KOPT-K1 (cell line): ENCODE measurements at regions not wholly inside any gene's neighbourhood (a gene's known extent, or its start where the extent isn't known, plus 50 kb on each side); places are given as distances from the start of the nearest gene placed in this dataset.

Source experiments
- H3K27ac ChIP-seq: fragments of 200-600 bp; sonication (generic); 2 replicates; pipeline ENCODE4 v1.5.1; 2016; ENCODE audit warnings: antibody characterized with exemption, mild to moderate bottlenecking, low read depth, low read length; ENCODE audit not compliant: poor library complexity, severe bottlenecking
- H3K36me3 ChIP-seq: fragments of 200-600 bp; sonication (generic); 2 replicates; pipeline ENCODE4 v1.5.1; 2017; ENCODE audit warnings: antibody characterized with exemption, mild to moderate bottlenecking, low read length, moderate library complexity; ENCODE audit not compliant: insufficient read depth
- H3K9me3 ChIP-seq: fragments of 200-600 bp; sonication (generic); 2 replicates; pipeline ENCODE4 v1.5.1; 2017; ENCODE audit warnings: antibody characterized with exemption, low read length, mild to moderate bottlenecking; ENCODE audit not compliant: insufficient read depth, poor library complexity, severe bottlenecking

DNA sequence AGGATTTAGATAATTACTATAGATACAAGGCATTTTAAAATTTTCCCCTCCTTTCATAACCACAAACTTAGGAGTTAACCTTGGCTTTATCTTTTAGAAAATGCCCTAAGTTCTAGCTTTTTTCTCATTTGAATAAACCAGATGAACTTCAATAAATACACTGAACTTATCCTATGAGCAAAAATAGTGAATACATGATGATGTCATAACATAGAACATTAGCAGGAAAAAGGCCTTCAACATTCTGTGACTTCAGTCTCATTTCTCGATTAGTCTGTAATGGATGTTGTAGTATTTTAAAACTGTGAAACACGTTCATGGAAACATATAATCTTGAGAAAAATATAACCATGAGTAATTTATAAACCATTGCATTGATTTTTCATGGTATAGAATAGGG, 550.7 kb downstream of the PKHD1 start:
- Histone ChIP-seq H3K9me3 (no peaks in the 10 kb centered on the region), H3K36me3 (no peaks in the 10 kb centered on the region), H3K27ac (no peak overlapping the region)

DNA sequence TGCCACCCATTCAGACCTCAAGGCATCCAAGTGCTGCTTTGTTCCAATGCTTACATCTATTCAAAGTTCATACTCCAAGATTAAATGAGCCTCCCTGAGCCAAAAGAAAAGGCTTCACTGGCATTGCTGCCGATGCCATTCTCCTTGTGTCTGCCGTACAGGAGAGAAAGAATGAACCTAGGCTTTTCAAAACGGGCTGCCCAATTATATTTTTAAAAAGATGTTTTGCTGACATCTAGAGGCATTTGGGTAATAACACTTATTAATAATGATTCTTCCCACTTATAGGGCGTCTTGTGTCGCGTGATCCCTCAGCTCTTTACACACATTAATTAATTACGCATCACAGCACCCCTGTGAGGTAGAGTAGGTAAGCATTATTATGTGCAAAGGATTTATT, 545.6 kb downstream of the PKHD1 start:
- no peak overlapping the region for H3K27ac ChIP-seq
- no peaks in the 10 kb centered on the region for H3K36me3 ChIP-seq
- H3K9me3 ChIP-seq, result no peaks in the 10 kb centered on the region

DNA sequence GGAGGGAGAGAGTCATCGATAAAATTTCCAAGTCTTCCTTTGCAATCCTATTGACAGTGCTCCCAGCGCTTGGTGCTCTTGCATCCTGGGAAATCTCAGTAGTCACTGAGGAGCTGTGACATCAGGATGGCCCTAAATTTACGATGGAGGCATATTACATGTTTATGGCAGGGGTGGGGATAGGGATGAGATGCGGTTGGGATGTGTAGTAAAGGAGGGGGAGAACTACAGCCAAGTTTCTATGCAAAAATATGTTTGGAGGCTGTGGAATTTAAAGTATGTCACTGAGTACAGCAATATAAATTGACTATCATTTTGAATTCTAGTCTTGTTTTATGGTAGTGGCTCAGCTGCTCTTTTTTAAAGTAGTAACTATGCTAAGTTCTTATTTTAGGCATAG, 544.9 kb downstream of the PKHD1 start:
- no peaks in the 10 kb centered on the region for H3K36me3 ChIP-seq
- H3K27ac ChIP-seq, result no peak overlapping the region
- no peaks in the 10 kb centered on the region for H3K9me3 ChIP-seq

DNA sequence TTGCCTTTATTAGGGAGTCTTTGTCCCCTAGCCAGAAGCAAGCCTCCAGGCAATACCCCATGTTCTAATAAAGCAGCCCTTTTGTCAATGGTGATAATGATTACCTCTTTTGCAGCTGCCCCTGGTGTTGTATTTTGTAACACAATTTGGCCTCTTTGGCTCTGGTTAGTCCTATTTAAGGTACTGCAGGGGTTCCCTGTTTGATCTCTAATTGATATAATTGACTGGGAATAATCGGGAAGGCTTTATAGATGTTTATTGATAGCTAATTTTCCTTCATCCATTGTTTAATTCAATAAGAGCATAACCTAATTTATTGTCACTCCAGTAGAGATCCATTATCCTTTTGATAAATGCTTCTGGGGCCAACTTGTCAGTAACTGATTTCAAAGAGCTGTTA, 537.2 kb downstream of the PKHD1 start:
- Histone ChIP-seq H3K27ac (no peak overlapping the region), H3K36me3 (no peaks in the 10 kb centered on the region), H3K9me3 (no peaks in the 10 kb centered on the region)

DNA sequence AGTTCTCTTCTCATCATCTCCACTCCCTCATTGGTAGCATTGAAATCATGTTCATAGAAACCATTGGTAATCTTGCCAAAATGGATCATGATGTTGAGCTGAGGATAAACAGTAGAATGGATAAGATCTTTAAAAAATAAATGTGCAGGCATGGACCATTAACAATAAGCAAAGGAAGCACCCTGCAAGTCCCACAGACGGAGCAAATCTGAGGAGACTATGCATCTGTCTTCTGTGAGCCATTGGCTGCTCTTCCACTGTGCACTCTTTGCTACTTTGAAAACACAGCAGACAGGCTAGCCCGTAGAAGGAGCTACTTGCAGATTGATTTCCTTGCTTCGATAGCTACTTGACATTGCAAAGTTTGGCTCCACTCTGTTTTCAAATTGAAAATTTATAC, 535.0 kb downstream of the PKHD1 start:
- H3K27ac ChIP-seq, result no peak overlapping the region
- no peaks in the 10 kb centered on the region for H3K36me3 ChIP-seq

DNA sequence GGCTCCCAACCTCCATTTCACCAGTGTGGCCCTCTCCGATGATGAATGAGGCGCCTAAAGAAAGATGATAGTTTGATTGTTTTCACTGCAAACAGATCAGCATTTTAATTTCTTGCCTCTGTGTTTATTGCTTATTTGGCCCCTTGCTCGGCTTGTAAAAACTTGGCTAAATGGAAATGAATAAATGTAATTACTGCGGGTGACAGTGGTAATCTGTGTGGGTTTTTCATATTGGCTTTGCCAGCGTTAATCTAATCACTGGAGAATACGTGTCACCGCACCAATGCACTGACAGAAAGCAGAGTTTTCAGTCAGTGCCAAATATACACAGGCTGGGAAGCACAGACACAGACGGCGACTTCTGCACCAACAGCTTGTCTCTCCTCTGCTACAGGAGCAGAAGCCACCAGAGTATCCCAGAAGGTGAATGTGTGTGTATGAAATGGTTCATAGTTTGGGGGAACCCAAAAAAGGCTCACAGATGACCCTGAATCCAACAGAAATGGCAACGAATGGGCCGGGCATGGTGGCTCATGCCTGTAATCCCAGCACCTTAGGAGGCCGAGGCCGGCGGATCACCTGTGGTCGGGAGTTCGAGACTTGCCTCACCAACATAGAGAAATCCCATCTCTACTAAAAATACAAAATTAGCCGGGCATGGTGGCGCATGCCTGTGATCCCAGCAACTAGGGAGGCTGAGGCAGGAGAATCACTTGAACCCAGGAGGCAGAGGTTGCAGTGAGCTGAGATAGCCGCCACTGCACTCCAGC, 534.0 kb downstream of the PKHD1 start:
- H3K27ac ChIP-seq, result no peak overlapping the region
- no peaks in the 10 kb centered on the region for H3K9me3 ChIP-seq
- H3K36me3 ChIP-seq, result no peaks in the 10 kb centered on the region

More for the DNA sequence above, 535.0 kb downstream of the PKHD1 start:
- H3K9me3 ChIP-seq, result no peaks in the 10 kb centered on the region

DNA sequence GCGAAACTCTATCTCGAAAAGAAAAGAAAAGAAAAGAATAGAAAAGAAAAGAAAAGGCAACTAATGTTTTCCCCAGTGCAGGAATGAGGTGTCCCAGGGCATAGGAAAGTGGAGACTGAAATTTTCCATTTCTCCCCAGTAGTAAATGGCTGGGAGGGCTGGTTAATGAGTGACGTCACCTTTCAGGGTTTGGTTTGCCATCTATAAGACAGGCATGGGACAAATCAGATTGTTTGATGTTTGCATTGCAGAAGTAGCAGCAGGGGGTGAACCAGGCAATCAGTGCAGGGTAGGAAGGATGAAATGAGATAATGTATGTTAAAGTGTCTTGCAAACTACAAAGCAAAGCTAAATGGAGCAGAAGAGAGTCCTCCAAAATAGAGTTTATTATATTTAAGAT, 533.4 kb downstream of the PKHD1 start:
- H3K36me3 ChIP-seq, result no peaks in the 10 kb centered on the region
- H3K27ac ChIP-seq, result no peak overlapping the region
- H3K9me3 ChIP-seq, result no peaks in the 10 kb centered on the region

DNA sequence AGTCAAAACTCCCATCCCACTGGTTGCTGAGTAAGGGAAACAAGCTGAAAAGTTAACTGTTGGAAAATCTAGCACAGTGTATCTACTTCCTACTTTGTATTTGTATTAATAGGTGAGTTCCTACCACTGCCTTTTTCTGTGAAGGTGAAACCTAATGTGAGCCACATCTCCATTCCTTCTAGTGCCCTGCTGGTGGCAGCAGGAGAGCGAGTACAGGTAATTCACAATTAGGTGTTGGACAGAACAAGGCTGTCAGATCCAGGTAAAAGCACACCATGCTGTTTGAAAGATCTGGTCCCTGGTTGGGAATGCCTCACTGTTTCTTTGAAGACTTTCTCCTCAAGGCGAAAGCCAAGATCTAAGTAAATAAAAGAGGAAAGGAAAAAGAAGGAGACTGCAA, 528.4 kb downstream of the PKHD1 start:
- Histone ChIP-seq H3K36me3 (no peaks in the 10 kb centered on the region), H3K9me3 (peaks cover 7% of the 10 kb centered on the region), H3K27ac (peak overlapping the region; percentile 94)

DNA sequence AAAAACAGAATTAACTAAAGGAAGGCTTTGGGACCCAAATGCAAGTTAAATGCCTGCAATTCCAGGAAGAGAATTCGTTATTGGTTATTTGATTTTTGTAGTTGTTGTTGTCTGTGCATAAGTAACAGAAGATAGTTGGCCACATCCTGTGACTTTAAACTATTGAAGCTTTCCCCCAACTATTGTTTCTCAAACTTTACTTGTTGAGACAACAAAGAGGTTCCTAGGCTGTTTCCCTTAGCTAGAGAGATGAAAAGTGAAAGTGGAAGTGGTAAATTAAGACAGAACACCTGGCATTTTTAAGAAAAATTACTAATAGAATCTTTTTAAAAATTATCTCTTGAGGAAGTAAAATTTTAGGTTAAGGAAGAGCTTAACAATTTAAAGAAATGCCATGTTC, 525.2 kb downstream of the PKHD1 start:
- H3K36me3 ChIP-seq, result no peaks in the 10 kb centered on the region
- peak overlapping the region; percentile 94 for H3K27ac ChIP-seq
- H3K9me3 ChIP-seq, result peaks cover 7% of the 10 kb centered on the region
